Stomach (tissue), 8 donors: ENCODE measurements at regions not wholly inside any gene's neighbourhood (a gene's known extent, or its start where the extent isn't known, plus 50 kb on each side); places are given as distances from the start of the nearest gene placed in this dataset.

Experiments
- DNase-seq, 2 donors: peaks; one replicate each; pipeline versions ENCODE4 v3.0.0 to v3.0.0-alpha.2; 2013 to 2019
- H3K27ac ChIP-seq, 5 donors: fragments of 200-600 bp in 4 of 5; sonication (generic) in 4 of 5; one replicate each; pipeline ENCODE4 v1.5.1; 2013 to 2019; ENCODE audit warnings: mild to moderate bottlenecking in 1 of 5, moderate library complexity in 1 of 5
- H3K27me3 ChIP-seq, 3 donors: fragments of 200-600 bp; sonication (generic); one replicate each; pipeline ENCODE4 v1.5.1; 2017 to 2019; ENCODE audit warnings: mixed run types in 1 of 3
- H3K36me3 ChIP-seq, 4 donors: fragments of 200-600 bp; sonication (generic); 1 replicate in 3 of 4; 2 replicates in 1 of 4; pipeline ENCODE4 v1.5.1; 2016 to 2019
- H3K4me1 ChIP-seq, 4 donors: fragments of 200-600 bp; sonication (generic); one replicate each; pipeline ENCODE4 v1.5.1; 2016 to 2019
- H3K4me3 ChIP-seq, 4 donors: fragments of 200-600 bp; sonication (generic) in 3 of 4; one replicate each; pipeline ENCODE4 v1.5.1; 2016 to 2019; ENCODE audit warnings: mild to moderate bottlenecking in 1 of 4
- H3K9me3 ChIP-seq, 4 donors: fragments of 200-600 bp; sonication (generic); one replicate each; pipeline ENCODE4 v1.5.1; 2016 to 2019
- CTCF ChIP-seq, 7 experiments: fragments of 450-650 bp in 4 of 7; fragments of 200-600 bp in 3 of 7; sonication (generic) in 3 of 7; IDR thresholded peaks; one replicate each; pipeline ENCODE4 v1.5.1; 2016 to 2019; ENCODE audit warnings: antibody characterized with exemption in 7 of 7, control low read depth in 2 of 7, mild to moderate bottlenecking in 1 of 7
- EP300 ChIP-seq: sonication (generic); formaldehyde crosslinking; IDR thresholded peaks from one replicate; pipeline ENCODE4 v1.6.1; 2017; ENCODE audit warnings: antibody characterized with exemption
- POLR2A ChIP-seq, 4 donors: fragments of 450-650 bp; IDR thresholded peaks; one replicate each; pipeline ENCODE4 v1.6.1; 2016; ENCODE audit warnings: antibody characterized with exemption in 4 of 4, control low read depth in 2 of 4, mild to moderate bottlenecking in 1 of 4, moderate library complexity in 1 of 4
- POLR2AphosphoS5 ChIP-seq, 3 donors: sonication (generic); formaldehyde crosslinking; IDR thresholded peaks; one replicate each; pipeline ENCODE4 v1.6.1; 2016; ENCODE audit warnings: antibody characterized with exemption in 3 of 3
- WGBS, 5 donors: extraction: QIAGEN DNeasy Blood & Tissue Kit in 3 of 5; methylation state at CpG; one replicate each; pipeline versions ENCODE4 v1.1.5 to v1.1.7; 2013 to 2018; 5-methylcytosine and 5-hydroxymethylcytosine counted together
- intact Hi-C: fragments of 100-400 bp; cut with DNase I; formaldehyde crosslinking; loops from one replicate; pipeline ENCODE4 v1.15.1; 2023; ENCODE audit warnings: low total_unique reads
- donor health status: healthy with polysubstance abuse.
- donor health status: Bipolar disorder and iron deficiency.
- donor health status: healthy.

GRCh38 chr2:137881711-137882110 is 82.6 kb upstream of the HNMT start:
- H3K9me3 ChIP-seq = peaks cover 0 to 9% (median 0%) of the 10 kb centered on the region in 4 donors
- H3K27ac ChIP-seq = no peak overlapping the region
- no peak for DNase-seq
- no peaks in the 10 kb centered on the region for H3K27me3 ChIP-seq
- 70 to 78% (median 73%) methylated on average over 4 of the region's 4 CpGs for WGBS, 5 donors
- no peaks in the 10 kb centered on the region for H3K4me1 ChIP-seq
- intact Hi-C loops = no loop called here
- no peaks in the 10 kb centered on the region for H3K36me3 ChIP-seq
- H3K4me3 ChIP-seq = no peak overlapping the region
- TF ChIP-seq POLR2AphosphoS5 (IDR thresholded peaks at IDR 0.05) (no peak), EP300 (no peak), POLR2A (IDR thresholded peaks at IDR 0.05) (no peak)

GRCh38 chr2:137886083-137886831 is 78.0 kb upstream of the HNMT start:
- Histone ChIP-seq H3K9me3 (peaks cover 0 to 6% (median 0%) of the 10 kb centered on the region in 4 donors), H3K27me3 (peaks cover 0 to 5% (median 0%) of the 10 kb centered on the region in 3 donors), H3K4me1 (no peaks in the 10 kb centered on the region), H3K36me3 (no peaks in the 10 kb centered on the region), H3K4me3 (no peak overlapping the region), H3K27ac (no peak overlapping the region)
- WGBS, 5 donors = 42 to 56% (median 50%) methylated on average over 3 of the region's 3 CpGs
- DNase-seq = peak in 1 of 2 donors; percentile 59
- no peak for TF ChIP-seq POLR2A (IDR thresholded peaks at IDR 0.05)
- no peak for TF ChIP-seq CTCF (IDR thresholded peaks at IDR 0.05)
- TF ChIP-seq EP300 = no peak
- no peak for TF ChIP-seq POLR2AphosphoS5 (IDR thresholded peaks at IDR 0.05)
- intact Hi-C loops = no loop called here

- Histone ChIP-seq H3K9me3 (no peaks in the 10 kb centered on the region), H3K4me1 (peaks cover 0 to 5% (median 0%) of the 10 kb centered on the region in 4 donors), H3K36me3 (no peaks in the 10 kb centered on the region), H3K4me3 (no peak overlapping the region), H3K27me3 (peaks cover 0 to 5% (median 0%) of the 10 kb centered on the region in 3 donors), H3K27ac (no peak overlapping the region)
- 20 to 26% (median 24%) methylated on average over 8 of the region's 8 CpGs for WGBS, 5 donors
- TF ChIP-seq POLR2A (IDR thresholded peaks at IDR 0.05) = no peak
- TF ChIP-seq CTCF (IDR thresholded peaks at IDR 0.05) = peak in 2 of 7 experiments; percentile 17
- peak; percentile 51 to 70 for DNase-seq
- intact Hi-C loops = no loop called here
Observed at GRCh38 chr2:137888845-137889244, 75.4 kb upstream of the HNMT start.

- Histone ChIP-seq H3K4me3 (no peak overlapping the region), H3K9me3 (no peaks in the 10 kb centered on the region), H3K4me1 (peaks cover 0 to 5% (median 0%) of the 10 kb centered on the region in 4 donors), H3K36me3 (no peaks in the 10 kb centered on the region), H3K27me3 (peaks cover 0 to 5% (median 0%) of the 10 kb centered on the region in 3 donors), H3K27ac (no peak overlapping the region)
- TF ChIP-seq EP300 (no peak), POLR2AphosphoS5 (IDR thresholded peaks at IDR 0.05) (no peak), CTCF (IDR thresholded peaks at IDR 0.05) (no peak), POLR2A (IDR thresholded peaks at IDR 0.05) (no peak)
- DNase-seq = peak in 1 of 2 donors; percentile 37
- intact Hi-C loops = no loop called here
- 21 to 38% (median 23%) methylated on average over 2 of the region's 2 CpGs for WGBS, 5 donors
Observed at GRCh38 chr2:137892739-137893138, 71.5 kb upstream of the HNMT start.

GRCh38 chr2:137893145-137893544 is 71.1 kb upstream of the HNMT start:
- no peak for TF ChIP-seq EP300
- WGBS, 5 donors = 30 to 64% (median 39%) methylated on average over 2 of the region's 2 CpGs
- Histone ChIP-seq H3K4me1 (peaks cover 0 to 5% (median 0%) of the 10 kb centered on the region in 4 donors), H3K9me3 (no peaks in the 10 kb centered on the region), H3K36me3 (no peaks in the 10 kb centered on the region), H3K4me3 (no peak overlapping the region), H3K27me3 (peaks cover 0 to 5% (median 0%) of the 10 kb centered on the region in 3 donors), H3K27ac (no peak overlapping the region)
- intact Hi-C loops = no loop called here
- no peak for DNase-seq
